GM19463 (cell line): ENCODE measurements at regions not wholly inside any gene's neighbourhood (a gene's known extent, or its start where the extent isn't known, plus 50 kb on each side); places are given as distances from the start of the nearest gene placed in this dataset.

Experiments used
- ATAC-seq: cut with Tn5 transposase; IDR thresholded peaks from one replicate; pipeline ENCODE4 v1.9.1; 2021; ENCODE audit warnings: mild to moderate bottlenecking, moderate library complexity; ENCODE audit not compliant: unreplicated experiment

DNA sequence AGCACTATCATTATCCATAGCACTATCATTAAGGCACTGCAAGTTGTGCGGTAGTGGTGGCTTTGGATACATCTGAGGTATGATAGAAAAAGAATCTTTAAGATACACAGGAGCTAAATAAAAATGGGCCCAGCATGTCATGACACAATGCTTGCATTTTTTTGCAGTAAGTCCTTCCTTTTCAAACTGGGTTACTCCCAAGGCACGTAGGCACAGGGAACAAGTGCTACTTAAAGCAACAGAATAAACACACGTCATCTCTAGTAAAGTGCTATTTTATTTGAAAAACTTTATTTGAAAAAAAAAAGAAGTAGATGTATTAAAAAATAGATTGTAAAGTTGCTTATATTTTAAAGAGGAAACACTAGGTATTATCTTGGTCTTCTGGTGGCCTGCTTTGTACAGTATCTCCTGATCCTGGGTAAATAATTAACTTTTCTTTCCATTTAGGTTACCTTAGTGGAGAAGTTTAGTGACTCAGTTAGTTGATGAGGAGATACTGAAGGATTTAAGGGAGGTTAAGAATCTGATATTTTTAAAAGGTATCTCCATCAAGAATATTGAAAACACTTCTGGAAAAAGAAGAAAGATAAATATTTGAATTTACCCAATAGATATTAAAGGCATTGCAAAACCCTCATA, 129.6 kb downstream of the EDN1 start:
- ATAC-seq, result no peak

- ATAC-seq, result no peak
Observed at GRCh38 chr6:12420626-12421025, 130.5 kb downstream of the EDN1 start.

DNA sequence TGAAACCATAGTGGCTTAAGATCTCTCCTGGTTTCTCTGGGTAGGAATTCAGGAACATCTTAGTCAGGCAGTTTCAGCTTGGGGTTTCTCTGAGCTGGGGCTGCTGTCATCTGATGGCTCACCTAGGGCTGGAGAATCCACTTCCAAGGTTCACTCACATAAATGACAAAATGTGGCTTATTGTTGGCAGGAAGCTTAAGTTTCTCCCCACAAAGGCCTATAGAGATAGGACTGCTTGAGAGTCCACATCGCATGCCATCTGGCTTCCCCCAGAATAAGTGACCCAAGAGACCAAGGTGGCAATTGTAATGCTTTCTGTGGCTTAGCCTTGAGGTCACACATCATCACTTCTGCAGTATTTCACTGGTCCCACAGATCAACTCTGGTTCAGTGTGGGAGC, 131.4 kb downstream of the EDN1 start:
- no peak for ATAC-seq

DNA sequence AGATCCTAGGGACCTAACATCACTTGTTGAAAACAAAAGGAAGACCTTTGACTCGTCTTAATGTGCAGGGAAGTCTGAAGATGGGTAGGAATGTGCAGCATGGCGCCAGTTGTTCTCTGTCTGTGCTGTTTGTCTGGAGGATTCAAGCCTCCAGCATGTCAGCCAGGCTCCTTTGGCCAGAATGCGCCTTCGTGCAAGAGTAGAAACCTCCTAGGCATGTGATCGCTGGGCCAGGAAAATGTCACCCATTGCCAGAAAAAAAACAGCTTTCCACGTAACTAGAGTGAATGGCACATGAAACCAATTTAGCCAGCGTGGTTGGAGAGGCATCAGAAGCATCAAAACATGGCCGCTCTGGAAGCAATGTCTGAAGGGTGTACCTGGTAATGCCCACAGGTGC, 132.7 kb downstream of the EDN1 start:
- no peak for ATAC-seq

DNA sequence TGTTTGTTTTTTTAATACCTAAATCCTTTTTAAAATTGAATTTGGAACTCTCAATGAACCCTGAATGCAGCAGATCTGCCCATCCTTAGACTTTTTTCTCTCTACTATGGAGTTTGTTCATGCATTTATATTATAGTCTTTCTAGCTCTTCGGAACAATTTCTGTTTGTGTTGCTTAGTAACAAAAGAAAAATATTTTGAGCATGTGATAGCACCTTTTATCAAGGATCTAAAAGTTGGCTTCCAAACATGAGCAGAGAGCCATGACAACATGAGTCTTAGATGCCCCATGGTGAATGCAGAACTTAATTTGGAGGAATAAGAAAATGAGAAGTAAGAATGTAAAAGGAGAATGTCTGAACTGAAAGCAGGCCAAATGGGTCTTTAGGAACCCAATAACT, 133.7 kb downstream of the EDN1 start:
- no peak for ATAC-seq

- ATAC-seq, result no peak
Observed at GRCh38 chr6:12426121-12426520, 136.0 kb downstream of the EDN1 start.

GRCh38 chr6:12431023-12431422, 140.9 kb downstream of the EDN1 start:
- ATAC-seq, result no peak

GRCh38 chr6:12436224-12436623, 146.1 kb downstream of the EDN1 start:
- no peak for ATAC-seq

DNA sequence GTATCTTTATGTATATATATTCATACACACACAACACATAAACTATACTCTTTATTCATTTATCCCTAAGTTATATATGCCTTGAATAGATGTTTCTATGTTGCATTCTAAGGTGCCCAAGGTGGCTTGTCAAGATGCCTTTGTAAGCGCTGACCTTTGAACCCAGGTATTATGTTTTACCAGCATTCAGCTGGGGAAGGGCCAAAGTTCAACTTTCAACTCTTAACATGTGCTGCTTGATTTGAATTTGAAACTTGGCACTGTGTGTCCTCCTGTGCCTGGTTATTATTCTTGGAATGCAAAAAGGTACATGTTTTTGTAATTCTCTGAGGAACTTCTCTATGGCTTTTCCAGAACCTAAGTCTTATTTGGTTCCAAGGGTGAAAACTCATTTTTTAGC, 146.5 kb downstream of the EDN1 start:
- no peak for ATAC-seq

DNA sequence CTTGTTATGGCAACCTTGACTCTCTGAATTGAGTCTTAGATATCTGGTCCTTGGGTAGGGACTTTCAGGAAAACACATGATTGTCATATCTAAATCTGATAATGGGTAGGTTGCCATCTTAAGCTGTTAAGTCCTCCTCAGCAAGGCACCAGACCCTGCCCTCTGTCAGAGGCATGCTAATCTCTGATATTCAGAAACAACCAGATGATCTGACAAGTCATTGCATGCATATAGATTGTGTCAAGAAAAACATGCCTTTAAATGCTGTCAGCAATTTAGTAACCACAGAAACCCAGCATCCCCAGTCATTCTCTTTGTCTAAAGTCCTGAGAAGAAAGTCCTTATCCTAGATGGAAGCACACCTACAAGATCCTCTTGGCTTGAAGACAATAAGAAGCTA, 149.1 kb downstream of the EDN1 start:
- no peak for ATAC-seq

DNA sequence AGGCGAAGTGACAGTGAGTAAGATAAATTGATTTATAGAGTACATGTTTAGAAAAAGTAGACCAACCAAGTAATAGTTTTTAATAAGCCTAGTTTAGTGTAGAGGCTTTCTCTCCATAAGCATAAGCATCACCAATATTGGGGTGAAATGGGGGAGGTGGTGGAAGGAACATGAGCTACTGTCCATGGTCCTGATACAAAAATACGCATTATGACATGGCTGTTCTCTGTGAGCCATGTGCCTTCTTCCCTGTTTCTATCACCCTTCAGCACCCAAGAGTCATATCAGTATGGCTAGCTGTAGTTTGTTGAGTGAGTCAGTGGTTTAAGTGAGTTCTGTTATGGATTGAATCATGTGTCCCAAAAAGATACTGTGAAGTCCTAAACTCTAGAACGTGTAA, 150.8 kb downstream of the EDN1 start:
- ATAC-seq, result no peak

- ATAC-seq, result no peak
Observed at GRCh38 chr6:12442455-12442854, 152.3 kb downstream of the EDN1 start.

- ATAC-seq, result no peak
Observed at GRCh38 chr6:12446394-12446793, 156.2 kb downstream of the EDN1 start.

GRCh38 chr6:12449447-12449846, 159.3 kb downstream of the EDN1 start:
- no peak for ATAC-seq

DNA sequence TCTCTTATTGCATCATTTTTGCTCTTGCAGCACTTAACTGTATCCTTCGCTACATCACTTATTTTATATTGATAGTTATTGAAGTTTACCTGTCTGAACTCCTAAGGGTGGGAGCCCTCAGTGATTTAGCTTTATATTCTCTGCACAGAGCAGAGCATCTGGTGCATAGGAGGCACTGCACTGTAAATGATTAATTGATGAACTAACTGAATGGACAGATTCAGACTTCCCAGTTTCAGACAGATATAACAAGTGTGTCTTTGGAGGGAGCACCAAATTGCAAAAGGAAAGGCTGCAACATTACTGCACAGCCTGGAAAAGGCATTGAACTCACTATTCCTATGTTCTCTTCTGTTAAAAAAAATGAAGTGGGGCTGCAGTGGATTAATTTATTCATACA, 160.3 kb downstream of the EDN1 start:
- no peak for ATAC-seq

- ATAC-seq, result no peak
Observed at GRCh38 chr6:12456343-12456742, 166.2 kb downstream of the EDN1 start.

GRCh38 chr6:12457094-12457493, 166.9 kb downstream of the EDN1 start:
- ATAC-seq, result no peak

GRCh38 chr6:12458558-12458957, 168.4 kb downstream of the EDN1 start:
- no peak for ATAC-seq

- no peak for ATAC-seq
Observed at GRCh38 chr6:12459945-12460661, 169.9 kb downstream of the EDN1 start.

- ATAC-seq, result no peak
Observed at GRCh38 chr6:12467706-12468670, 177.8 kb downstream of the EDN1 start.

DNA sequence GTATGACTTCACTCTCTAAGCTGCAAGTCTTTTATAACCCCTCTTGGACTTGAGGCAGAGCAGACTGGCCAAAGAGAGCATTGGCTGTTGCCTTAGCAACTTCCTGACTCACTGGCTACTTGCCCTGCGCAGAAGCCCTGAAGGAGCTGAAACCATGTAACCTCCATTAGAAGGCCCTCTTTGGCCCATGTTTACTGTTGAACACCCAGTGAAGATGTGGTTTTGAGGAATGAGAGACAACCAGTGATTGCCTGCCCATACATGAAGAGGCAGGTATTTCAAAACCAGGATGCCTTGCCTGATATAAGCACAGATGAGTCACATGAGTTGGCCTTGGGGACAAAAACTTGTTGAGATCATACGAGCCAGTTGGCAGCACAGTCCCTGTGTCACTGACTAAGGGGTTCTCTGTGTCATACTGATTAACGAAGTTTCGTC, 182.5 kb downstream of the EDN1 start:
- no peak for ATAC-seq

GRCh38 chr6:12473494-12473893, 183.3 kb downstream of the EDN1 start:
- ATAC-seq, result no peak
